SHP77 treated with DMSO at 0.1 percent for 48 hours (cell line): ENCODE measurements at regions not wholly inside any gene's neighbourhood (a gene's known extent, or its start where the extent isn't known, plus 50 kb on each side); places are given as distances from the start of the nearest gene placed in this dataset.

Experiments
- DNase-seq: peaks from one replicate; lab custom pipeline; 2025; lab: John Stamatoyannopoulos, UW

- DNase-seq: no peak
Measured at GRCh38 chr15:97174886-97175540, 785.5 kb upstream of the ARRDC4 start.

- no peak for DNase-seq
Measured at GRCh38 chr15:97177151-97177577, 783.3 kb upstream of the ARRDC4 start.

- DNase-seq: no peak
Measured at GRCh38 chr15:97182581-97182980, 777.9 kb upstream of the ARRDC4 start.

- DNase-seq: no peak
Measured at GRCh38 chr15:97189162-97189780, 771.2 kb upstream of the ARRDC4 start.

GRCh38 chr15:97194750-97195149, 765.8 kb upstream of the ARRDC4 start:
- no peak for DNase-seq

GRCh38 chr15:97196048-97197014, 764.2 kb upstream of the ARRDC4 start:
- no peak for DNase-seq

- DNase-seq: no peak
Measured at GRCh38 chr15:97199393-97200051, 761.0 kb upstream of the ARRDC4 start.

GRCh38 chr15:97200161-97200560, 760.3 kb upstream of the ARRDC4 start:
- DNase-seq: no peak

GRCh38 chr15:97210277-97210676, 750.2 kb upstream of the ARRDC4 start:
- DNase-seq: no peak

GRCh38 chr15:97215629-97216028, 744.9 kb upstream of the ARRDC4 start:
- no peak for DNase-seq

GRCh38 chr15:97224191-97224641, 736.3 kb upstream of the ARRDC4 start:
- no peak for DNase-seq

- DNase-seq: peak; percentile 8
Measured at GRCh38 chr15:97234851-97235610, 725.5 kb upstream of the ARRDC4 start.

- no peak for DNase-seq
Measured at GRCh38 chr15:97235611-97235985, 724.9 kb upstream of the ARRDC4 start.

- DNase-seq: no peak
Measured at GRCh38 chr15:97236140-97236539, 724.4 kb upstream of the ARRDC4 start.

- no peak for DNase-seq
Measured at GRCh38 chr15:97237160-97237559, 723.3 kb upstream of the ARRDC4 start.

GRCh38 chr15:97248376-97248775, 712.1 kb upstream of the ARRDC4 start:
- DNase-seq: no peak

- no peak for DNase-seq
Measured at GRCh38 chr15:97259943-97260342, 700.6 kb upstream of the ARRDC4 start.

GRCh38 chr15:97301166-97301565, 659.3 kb upstream of the ARRDC4 start:
- DNase-seq: no peak

- no peak for DNase-seq
Measured at GRCh38 chr15:97316362-97316761, 644.1 kb upstream of the ARRDC4 start.

GRCh38 chr15:97317163-97317562, 643.3 kb upstream of the ARRDC4 start:
- DNase-seq: no peak

- DNase-seq: no peak
Measured at GRCh38 chr15:97319291-97319690, 641.2 kb upstream of the ARRDC4 start.
